Lung (tissue), 11 donors: ENCODE measurements at regions not wholly inside any gene's neighbourhood (a gene's known extent, or its start where the extent isn't known, plus 50 kb on each side); places are given as distances from the start of the nearest gene placed in this dataset.

ENCODE experiments used
- ATAC-seq: fragments of 200-7000 bp; cut with Tn5 transposase; one replicate; pipeline ENCODE4 v1.9.1; 2020; ENCODE audit warnings: moderate number of reproducible peaks; ENCODE audit not compliant: insufficient read depth, low FRiP score
- DNase-seq, 3 donors: peaks; one replicate each; pipeline ENCODE4 v3.0.0-alpha.2; 2013 to 2017
- H3K27ac ChIP-seq, 2 donors: one replicate each; pipeline ENCODE4 v1.5.1; 2013; ENCODE audit warnings: mild to moderate bottlenecking in 2 of 2, moderate library complexity in 2 of 2, control low read depth in 1 of 2, inconsistent platforms in 1 of 2, low read depth in 1 of 2, low read length in 1 of 2
- H3K27me3 ChIP-seq, 3 donors: one replicate each; pipeline ENCODE4 v1.5.1; 2013; ENCODE audit warnings: low read length in 2 of 3; ENCODE audit not compliant: control insufficient read depth in 3 of 3, insufficient read depth in 3 of 3
- H3K36me3 ChIP-seq, 4 donors: one replicate each; pipeline ENCODE4 v1.5.1; 2013; ENCODE audit warnings: low read length in 4 of 4, mild to moderate bottlenecking in 1 of 4, moderate library complexity in 1 of 4; ENCODE audit not compliant: control insufficient read depth in 4 of 4, insufficient read depth in 4 of 4
- H3K4me1 ChIP-seq, 5 donors: one replicate each; pipeline ENCODE4 v1.5.1; 2013; ENCODE audit warnings: low read length in 5 of 5, mild to moderate bottlenecking in 2 of 5, moderate library complexity in 1 of 5; ENCODE audit not compliant: control insufficient read depth in 5 of 5, insufficient read depth in 5 of 5
- H3K4me3 ChIP-seq: one replicate; pipeline ENCODE4 v1.5.1; 2013; ENCODE audit warnings: mild to moderate bottlenecking, control low read depth, moderate library complexity
- H3K9ac ChIP-seq, 2 donors: one replicate each; pipeline ENCODE4 v1.5.1; 2013; ENCODE audit warnings: low read length in 2 of 2, control low read depth in 1 of 2; ENCODE audit not compliant: insufficient read depth in 1 of 2
- H3K9me3 ChIP-seq, 4 donors: one replicate each; pipeline ENCODE4 v1.5.1; 2013; ENCODE audit warnings: low read length in 3 of 4, mild to moderate bottlenecking in 1 of 4, moderate library complexity in 1 of 4; ENCODE audit not compliant: control insufficient read depth in 4 of 4, insufficient read depth in 3 of 4
- WGBS, 2 donors: extraction: QIAGEN DNeasy Blood & Tissue Kit; methylation state at CpG; one replicate each; pipeline ENCODE4 v1.1.7; 2013; 5-methylcytosine and 5-hydroxymethylcytosine counted together
- TF ChIP-seq, protein P1 (sequence below): IDR thresholded peaks from 2 replicates; pipeline ENCODE4 v1.5.1; 2012; ENCODE audit warnings: mild to moderate bottlenecking; ENCODE audit errors: control extremely low read depth, extremely low read depth
- donor health status: control.
- donor health status: control.
- donor health status: Bipolar disorder and iron deficiency.
- donor health status: healthy.
- donor health status: DM: yes; HTN: yes; CAD: no.

DNA sequence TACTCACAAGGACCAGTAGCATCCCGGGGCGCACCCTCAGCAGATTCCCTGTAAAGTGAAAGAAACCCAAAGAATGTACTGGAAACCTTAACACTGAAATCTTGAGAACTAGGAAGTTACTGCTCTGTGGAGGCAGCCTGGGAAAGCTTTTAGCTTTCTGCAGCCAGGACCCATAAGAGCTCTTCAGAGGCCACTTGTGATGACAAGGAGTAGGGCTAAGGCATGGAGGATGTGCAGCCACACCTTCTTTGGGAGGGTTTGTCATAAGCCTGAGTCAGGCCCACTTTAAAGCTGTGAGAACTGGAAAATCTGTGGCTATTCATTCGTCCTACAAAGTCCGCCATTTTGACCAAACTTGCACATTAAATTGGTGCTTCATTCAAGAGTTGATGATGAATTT, 291.1 kb upstream of the TLE4 start:
- no peaks in the 10 kb centered on the region for H3K4me1 ChIP-seq
- WGBS, 2 donors = 88 to 94% methylated on average over 4 of the region's 4 CpGs
- H3K36me3 ChIP-seq = no peaks in the 10 kb centered on the region
- no peak overlapping the region for H3K4me3 ChIP-seq
- ATAC-seq (no peak), DNase-seq (no peak)
- H3K9ac ChIP-seq = no peak overlapping the region
- H3K9me3 ChIP-seq = no peaks in the 10 kb centered on the region
- H3K27me3 ChIP-seq = no peaks in the 10 kb centered on the region
- no peak overlapping the region for H3K27ac ChIP-seq
- TF ChIP-seq, protein P1, sequence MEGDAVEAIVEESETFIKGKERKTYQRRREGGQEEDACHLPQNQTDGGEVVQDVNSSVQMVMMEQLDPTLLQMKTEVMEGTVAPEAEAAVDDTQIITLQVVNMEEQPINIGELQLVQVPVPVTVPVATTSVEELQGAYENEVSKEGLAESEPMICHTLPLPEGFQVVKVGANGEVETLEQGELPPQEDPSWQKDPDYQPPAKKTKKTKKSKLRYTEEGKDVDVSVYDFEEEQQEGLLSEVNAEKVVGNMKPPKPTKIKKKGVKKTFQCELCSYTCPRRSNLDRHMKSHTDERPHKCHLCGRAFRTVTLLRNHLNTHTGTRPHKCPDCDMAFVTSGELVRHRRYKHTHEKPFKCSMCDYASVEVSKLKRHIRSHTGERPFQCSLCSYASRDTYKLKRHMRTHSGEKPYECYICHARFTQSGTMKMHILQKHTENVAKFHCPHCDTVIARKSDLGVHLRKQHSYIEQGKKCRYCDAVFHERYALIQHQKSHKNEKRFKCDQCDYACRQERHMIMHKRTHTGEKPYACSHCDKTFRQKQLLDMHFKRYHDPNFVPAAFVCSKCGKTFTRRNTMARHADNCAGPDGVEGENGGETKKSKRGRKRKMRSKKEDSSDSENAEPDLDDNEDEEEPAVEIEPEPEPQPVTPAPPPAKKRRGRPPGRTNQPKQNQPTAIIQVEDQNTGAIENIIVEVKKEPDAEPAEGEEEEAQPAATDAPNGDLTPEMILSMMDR = no peak

DNA sequence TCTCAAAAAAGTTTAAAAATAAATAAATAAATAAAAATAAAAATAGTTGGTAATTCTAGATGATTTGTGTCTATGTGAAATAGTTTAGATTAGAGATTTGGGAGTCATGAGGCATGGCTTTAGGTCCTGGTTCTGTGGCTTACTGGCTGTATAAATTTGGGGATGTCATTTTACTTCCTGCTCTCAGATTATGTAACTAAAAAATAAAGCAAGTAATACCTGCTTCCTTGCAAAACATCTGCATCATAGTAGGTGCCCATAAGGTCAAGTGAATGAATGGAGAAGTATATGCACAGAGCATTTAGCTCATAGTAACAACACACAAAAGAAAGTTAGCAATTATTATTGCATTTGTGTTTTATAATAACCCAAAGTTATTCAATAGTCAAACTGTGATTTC, 287.7 kb upstream of the TLE4 start:
- H3K9me3 ChIP-seq = peaks cover 0 to 1% (median 0%) of the 10 kb centered on the region in 4 donors

DNA sequence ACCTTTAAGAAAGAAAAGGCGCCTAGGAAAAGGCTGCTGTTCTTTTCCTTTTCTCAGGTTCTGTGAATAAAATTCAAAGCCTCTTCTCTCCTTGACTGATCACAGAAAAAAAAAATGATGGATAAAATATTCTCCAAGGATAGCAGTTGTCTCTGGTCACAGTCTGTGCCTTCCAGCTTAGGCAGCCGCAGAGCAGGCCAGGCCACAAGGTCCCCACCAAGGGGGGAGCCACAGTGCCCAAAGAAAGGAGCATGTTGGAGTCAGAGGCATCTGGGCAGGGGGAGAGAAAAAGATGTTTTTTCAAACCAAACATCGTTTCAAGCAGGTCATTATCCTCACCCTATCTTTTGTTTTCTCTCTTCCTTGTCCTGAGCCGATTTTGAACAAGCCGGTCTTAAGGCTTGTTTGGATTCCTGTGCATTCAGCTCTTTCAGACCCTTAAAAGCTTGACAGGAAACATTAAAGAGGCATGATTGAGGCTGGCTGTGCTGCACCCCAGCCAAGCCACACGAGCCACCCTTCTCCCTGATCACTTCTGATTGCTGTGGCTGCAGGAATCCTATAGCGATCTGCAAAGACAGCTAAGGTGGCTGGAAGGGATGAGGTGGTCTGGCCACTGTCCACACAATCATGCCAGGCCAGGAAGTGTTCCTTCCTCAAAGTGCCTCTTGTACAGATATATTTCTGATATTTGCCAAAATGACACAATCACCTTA, 284.6 kb upstream of the TLE4 start:
- H3K9ac ChIP-seq = no peak overlapping the region
- DNase-seq = no peak

More for the DNA sequence above, 287.7 kb upstream of the TLE4 start:
- ATAC-seq (no peak), DNase-seq (no peak)
- H3K27ac ChIP-seq = no peak overlapping the region
- TF ChIP-seq, protein P1 = no peak
- no peak overlapping the region for H3K9ac ChIP-seq
- H3K4me3 ChIP-seq = no peak overlapping the region
- no peaks in the 10 kb centered on the region for H3K36me3 ChIP-seq
- H3K27me3 ChIP-seq = no peaks in the 10 kb centered on the region
- peaks cover 0 to 9% (median 2%) of the 10 kb centered on the region in 5 donors for H3K4me1 ChIP-seq

More for the DNA sequence above, 284.6 kb upstream of the TLE4 start:
- no peaks in the 10 kb centered on the region for H3K27me3 ChIP-seq
- no peak overlapping the region for H3K27ac ChIP-seq
- TF ChIP-seq, protein P1 = no peak
- peaks cover 0 to 1% (median 0%) of the 10 kb centered on the region in 4 donors for H3K9me3 ChIP-seq
- H3K36me3 ChIP-seq = no peaks in the 10 kb centered on the region
- 39% methylated on average over 7 of the region's 7 CpGs for WGBS, 2 donors
- no peak for ATAC-seq
- H3K4me3 ChIP-seq = no peak overlapping the region
- H3K4me1 ChIP-seq = peaks cover 0 to 9% (median 2%) of the 10 kb centered on the region in 5 donors
